Epithelial cell of esophagus (primary cell): ENCODE measurements at regions not wholly inside any gene's neighbourhood (a gene's known extent, or its start where the extent isn't known, plus 50 kb on each side); places are given as distances from the start of the nearest gene placed in this dataset.
"Not testable (repeated sequence)": the region's sequence is repeated elsewhere in the genome, so short reads cannot be mapped to it uniquely, and the experiment has no call there.

Source experiments
- DNase-seq: peaks from one replicate; pipeline ENCODE4 v3.0.0; 2010; ENCODE audit warnings: low read depth
- H3K4me3 ChIP-seq: 2 replicates; pipeline ENCODE4 v1.5.1; 2011; ENCODE audit warnings: mild to moderate bottlenecking, low read length, control low read depth
- TF ChIP-seq, protein P1 (sequence below): IDR thresholded peaks from 2 replicates; pipeline ENCODE4 v1.5.1; 2011; ENCODE audit warnings: low read depth, mild to moderate bottlenecking, low read length, control low read depth, inconsistent platforms; ENCODE audit not compliant: insufficient read depth; ENCODE audit errors: missing control alignments

DNA sequence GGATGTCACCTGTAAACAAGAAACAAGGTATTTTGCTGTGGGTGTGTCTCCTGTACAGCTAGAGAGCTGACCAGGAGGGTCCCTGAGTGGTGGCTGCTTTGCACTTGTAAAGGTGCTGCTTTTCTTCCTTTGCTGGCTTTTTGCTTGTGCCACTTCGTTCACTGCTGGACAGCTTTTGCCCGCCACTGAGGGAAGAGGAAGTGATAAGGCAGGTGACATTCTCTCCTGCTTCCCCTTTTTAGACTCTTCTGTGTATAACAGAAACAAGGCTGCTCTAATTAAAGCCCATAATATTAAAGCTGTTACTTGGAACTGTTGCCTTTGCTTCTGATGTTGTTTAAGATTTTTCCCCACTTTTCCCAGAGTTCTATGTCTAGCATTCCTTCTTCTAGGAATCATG lies 218.6 kb upstream of the TSPY4 start:
- H3K4me3 ChIP-seq, result no peak overlapping the region
- TF ChIP-seq, protein P1, sequence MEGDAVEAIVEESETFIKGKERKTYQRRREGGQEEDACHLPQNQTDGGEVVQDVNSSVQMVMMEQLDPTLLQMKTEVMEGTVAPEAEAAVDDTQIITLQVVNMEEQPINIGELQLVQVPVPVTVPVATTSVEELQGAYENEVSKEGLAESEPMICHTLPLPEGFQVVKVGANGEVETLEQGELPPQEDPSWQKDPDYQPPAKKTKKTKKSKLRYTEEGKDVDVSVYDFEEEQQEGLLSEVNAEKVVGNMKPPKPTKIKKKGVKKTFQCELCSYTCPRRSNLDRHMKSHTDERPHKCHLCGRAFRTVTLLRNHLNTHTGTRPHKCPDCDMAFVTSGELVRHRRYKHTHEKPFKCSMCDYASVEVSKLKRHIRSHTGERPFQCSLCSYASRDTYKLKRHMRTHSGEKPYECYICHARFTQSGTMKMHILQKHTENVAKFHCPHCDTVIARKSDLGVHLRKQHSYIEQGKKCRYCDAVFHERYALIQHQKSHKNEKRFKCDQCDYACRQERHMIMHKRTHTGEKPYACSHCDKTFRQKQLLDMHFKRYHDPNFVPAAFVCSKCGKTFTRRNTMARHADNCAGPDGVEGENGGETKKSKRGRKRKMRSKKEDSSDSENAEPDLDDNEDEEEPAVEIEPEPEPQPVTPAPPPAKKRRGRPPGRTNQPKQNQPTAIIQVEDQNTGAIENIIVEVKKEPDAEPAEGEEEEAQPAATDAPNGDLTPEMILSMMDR, result no peak
- no peak for DNase-seq

DNA sequence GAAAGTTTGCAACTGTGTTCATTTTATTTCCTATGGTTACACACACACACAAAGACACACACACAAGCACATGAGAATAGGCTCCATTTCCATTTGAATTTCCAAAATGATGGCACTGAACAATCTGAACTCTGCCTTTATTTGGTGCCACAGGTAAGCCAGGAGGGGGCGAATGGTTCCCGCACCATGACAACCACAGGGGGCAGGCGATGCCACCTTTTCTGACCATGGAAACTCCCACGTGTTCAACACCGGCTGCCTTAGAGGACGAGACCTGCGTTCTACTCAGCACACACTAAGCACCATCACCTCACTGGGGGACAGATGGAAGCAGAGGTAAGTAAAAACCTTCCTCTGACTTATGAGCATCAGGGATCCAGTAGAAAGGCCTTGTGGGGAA lies 212.6 kb upstream of the TSPY4 start:
- TF ChIP-seq, protein P1, result no peak
- no peak for DNase-seq
- no peak overlapping the region for H3K4me3 ChIP-seq

DNA sequence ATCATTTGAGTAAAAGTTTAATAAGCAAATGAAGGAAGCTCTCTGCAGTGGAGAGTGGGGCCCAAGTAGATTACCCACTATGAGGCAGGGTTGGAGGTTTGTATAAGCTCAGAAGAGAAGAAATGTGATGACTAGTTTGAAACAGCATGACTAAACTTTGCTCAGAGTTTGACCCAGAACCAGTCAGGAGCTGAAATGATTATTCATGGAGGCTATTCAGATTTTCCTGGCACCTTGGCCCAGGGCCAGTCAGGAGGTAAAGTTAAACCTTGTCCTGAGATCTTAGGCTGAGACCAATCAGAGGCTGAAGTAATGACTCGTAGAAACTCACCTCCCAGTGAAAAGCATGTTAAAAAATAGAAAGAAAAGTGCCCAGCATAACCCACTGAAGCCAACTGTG lies 210.7 kb upstream of the TSPY4 start:
- TF ChIP-seq, protein P1, result no peak
- no peak overlapping the region for H3K4me3 ChIP-seq
- peak; percentile 0 for DNase-seq

DNA sequence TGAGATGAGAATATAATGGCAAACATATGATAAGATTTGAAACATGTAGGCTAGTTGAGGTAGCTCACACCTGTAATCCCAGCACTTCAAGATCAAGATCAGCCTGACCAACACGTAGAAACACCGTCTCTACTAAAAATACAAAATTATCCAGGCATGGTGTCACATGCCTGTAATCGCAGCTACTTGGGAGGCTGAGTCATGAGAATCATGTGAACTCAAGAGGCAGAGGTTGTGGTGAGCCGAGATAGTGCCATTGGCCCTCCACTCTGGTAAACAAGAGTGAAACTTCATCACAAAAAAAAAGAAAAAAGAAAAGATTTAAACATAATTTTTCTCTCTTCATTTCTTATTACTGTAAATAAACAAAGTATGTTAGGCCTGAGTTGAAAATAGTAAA lies 193.9 kb upstream of the TSPY4 start:
- not testable (repeated sequence) for H3K4me3 ChIP-seq, DNase-seq

DNA sequence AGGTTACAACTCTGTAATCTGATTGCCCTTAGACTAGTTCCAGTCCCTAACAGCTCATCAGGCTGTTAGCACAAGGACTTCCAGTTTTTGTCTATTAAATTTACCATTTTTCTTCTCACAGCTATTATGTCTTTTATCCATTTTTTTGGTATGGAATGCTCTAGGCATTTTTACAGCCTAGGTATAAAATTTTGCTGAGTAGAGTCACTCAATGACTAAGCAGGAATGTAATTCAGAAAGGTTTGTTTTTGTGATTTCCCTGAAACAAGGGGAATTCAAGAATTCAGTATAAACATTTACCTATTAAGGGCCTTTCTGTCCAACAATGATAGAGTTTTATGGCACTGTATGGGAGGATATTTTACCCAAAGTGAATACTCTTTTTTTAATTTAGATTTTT lies 182.7 kb upstream of the TSPY4 start:
- not testable (repeated sequence) for H3K4me3 ChIP-seq

DNA sequence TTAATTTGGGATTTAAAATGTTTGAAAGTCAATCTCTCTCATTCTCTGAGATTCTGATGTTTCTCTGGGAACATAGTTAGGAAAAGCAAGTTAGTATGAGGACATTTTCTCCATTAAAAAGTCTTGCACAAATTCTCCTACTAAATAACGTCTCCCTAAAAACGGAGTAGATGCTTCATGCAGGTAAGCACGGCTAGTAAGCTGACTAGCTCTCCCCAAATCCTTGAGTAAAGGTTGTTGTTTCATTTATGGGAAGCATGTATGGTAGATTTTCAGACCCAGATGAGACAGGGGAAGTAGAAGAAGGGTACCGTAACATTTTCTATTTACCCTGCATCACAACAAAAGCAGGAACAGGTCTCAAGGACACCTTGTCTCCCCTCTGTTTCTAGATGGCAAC lies 181.5 kb upstream of the TSPY4 start:
- TF ChIP-seq, protein P1, result no peak
- DNase-seq, result no peak

More for the DNA sequence above, 182.7 kb upstream of the TSPY4 start:
- DNase-seq, result not testable (repeated sequence)

DNA sequence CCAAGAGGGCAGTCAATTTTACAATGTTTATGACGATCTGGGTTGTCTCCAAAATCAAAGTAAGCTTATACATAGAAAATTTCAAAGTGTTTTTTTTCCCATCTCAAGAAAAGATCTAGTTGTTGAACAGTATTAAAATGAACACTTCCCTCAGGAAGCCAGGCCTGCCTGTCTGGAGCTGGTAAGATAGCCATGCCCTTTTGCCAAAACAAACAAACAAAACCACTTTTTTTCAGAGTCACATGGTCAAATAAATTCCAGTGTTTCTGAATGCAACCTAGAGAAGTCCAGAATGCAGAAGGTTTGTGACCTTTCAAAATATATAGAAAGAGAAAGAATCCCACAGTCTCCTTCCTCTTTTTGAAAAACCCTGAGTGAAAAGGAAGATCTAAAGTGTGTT lies 178.6 kb upstream of the TSPY4 start:
- DNase-seq, result no peak
- TF ChIP-seq, protein P1, result no peak
- H3K4me3 ChIP-seq, result no peak overlapping the region

More for the DNA sequence above, 181.5 kb upstream of the TSPY4 start:
- H3K4me3 ChIP-seq, result no peak overlapping the region

DNA sequence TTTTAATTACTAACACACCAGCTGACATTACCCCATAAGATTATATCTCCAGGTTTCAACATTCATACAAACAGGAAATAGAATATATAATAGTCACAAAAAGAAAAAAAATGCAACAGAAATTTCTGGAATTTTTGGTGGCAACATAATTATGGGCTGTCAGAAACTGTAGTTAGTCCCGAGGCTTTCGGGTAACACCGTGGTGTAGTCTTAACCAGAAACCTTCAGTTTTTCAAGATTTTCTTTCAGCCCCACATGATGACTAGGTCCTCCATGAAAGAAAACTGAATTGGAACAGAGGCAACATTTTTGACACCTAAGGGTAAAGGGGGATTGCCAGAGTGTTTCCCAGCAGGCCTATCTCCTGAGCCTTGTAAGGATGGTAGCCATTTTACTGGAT lies 176.9 kb upstream of the TSPY4 start:
- DNase-seq, H3K4me3 ChIP-seq: not testable (repeated sequence)

DNA sequence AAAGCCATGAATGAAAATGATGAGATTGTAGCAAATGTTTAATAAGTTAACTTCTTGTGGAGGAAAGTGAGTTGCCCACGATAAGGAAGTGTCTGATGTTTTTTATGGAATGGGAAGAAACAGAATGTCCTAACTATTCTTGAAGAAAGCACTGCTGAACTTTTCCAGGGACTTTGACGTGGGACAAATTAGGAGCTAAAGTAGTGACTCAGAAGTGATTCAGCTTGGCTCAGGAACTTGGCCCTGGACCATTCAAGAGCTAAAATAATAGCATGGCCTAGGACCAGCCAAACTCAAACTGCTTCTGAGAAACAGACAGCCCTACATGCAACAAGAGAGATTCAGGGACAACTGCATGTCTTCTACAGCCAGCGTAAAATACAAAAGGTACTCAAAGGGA lies 176.3 kb upstream of the TSPY4 start:
- DNase-seq, H3K4me3 ChIP-seq: not testable (repeated sequence)

DNA sequence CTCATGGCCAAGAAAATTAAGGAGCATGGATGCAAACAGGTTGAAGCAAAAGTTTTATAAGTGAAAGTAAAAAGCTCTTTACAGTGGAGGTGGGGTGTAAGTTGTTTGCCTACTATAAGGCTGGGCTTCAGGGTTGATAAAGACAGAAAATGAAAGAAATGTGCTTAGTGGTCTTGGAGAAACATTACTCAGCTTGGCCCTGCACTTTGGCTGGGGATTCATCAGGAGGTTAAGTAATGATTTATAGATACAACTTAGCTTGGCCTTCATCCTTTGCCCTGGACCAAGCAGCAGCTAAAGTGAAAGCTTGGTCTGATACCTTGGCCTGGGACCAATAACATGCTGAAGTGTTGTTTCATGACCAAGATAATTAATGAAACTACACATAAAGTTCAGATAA lies 175.3 kb upstream of the TSPY4 start:
- DNase-seq, H3K4me3 ChIP-seq: not testable (repeated sequence)

DNA sequence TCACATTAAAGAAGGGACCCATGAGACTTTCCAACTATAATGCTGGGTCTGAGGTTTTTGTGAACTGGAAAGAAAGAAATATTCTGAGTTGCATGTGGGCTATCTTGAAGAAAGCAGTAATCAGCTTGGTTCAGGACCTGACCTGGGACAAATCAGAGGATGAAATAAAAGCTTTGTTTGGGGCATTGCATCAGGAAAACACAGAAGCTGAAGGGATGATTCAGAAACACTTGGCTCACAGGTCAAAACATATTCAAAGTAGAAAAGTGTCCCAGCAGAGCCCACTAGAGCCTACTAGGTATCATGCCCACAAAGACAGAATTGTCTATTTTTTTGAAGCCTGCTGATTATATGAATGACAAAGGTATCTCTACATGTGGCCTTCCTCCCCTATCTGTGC lies 174.8 kb upstream of the TSPY4 start:
- H3K4me3 ChIP-seq, DNase-seq: not testable (repeated sequence)

DNA sequence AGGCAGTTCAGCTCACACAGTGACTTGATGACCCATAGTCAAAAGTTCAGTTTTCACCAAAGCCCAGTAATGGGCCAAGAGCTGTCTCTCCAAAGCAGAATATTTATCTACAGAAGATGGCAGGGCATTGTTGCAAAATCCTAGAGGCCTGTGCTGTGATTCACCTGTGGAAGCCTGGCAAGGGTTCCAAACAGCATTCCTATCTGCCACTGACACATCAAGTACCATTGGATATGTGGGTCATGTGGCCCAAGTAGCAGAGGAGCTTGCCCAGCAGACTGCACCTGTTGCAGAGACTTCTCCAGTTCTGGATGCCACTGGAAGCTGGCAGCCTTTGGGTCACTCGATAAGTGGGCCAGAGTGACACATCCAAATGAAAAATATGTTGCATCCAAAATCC lies 159.6 kb upstream of the TSPY4 start:
- not testable (repeated sequence) for H3K4me3 ChIP-seq, DNase-seq

DNA sequence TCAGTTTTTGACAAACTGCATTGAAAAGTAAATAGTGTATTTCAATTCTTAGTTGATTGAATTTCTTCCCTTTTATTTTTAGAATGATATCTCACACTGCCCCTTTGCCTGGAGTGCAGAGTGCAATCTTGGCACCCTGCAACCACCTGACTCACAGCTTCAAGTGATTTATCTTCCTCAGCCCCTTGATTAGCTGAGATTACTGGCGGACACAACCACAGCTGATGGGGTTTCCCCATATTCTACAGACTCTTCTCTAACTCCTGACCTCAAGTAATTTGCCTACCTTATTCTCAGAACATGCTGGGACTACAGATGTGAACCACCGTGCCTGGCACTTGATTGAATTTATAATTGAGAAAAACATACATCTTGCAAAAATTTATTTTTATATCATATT lies 152.4 kb upstream of the TSPY4 start:
- H3K4me3 ChIP-seq, result not testable (repeated sequence)

DNA sequence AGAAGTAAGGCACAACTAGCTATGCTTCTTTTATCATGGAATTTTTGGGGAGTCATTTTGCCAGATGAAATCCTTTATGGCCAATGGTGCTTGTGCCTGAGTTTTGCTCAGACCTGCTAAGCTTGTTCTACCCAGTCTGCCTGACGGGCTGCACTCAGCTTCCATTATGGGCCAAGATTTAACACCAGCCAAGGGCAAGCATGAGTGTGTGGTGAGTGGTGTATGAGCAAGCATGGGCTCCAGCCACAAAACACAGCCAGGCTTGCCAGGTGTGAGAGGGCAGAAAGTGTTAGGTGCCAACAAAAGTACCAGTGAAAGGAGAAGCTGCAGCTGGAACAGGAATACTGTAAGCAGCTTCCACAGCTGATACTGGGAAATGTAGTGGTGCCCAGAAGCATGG lies 130.2 kb upstream of the TSPY4 start:
- not testable (repeated sequence) for H3K4me3 ChIP-seq

More for the DNA sequence above, 152.4 kb upstream of the TSPY4 start:
- not testable (repeated sequence) for DNase-seq

More for the DNA sequence above, 130.2 kb upstream of the TSPY4 start:
- DNase-seq, result peak; percentile 7
